ENCODE measurements at regions not wholly inside any gene's neighbourhood (a gene's known extent, or its start where the extent isn't known, plus 50 kb on each side); places are given as distances from the start of the nearest gene placed in this dataset.

DNA sequence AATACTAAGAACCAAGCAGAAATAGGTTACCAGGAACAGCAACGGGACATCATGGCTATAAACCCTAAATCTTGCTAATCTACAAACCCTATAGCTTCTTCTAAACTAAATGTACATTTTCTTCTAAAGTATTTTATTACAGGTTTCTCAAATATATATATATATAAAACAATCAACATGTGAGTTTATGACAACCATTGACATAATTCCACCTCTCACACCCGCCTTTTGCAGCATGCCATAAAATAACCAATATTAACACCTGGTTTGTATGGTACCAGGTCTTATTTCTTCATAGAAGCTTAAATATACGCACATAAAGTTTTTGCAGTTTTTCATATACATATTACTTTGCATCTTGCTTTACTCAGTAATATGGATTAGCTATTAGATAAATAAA is 955.3 kb upstream of the LCORL start:
- TF ChIP-seq, protein P1, sequence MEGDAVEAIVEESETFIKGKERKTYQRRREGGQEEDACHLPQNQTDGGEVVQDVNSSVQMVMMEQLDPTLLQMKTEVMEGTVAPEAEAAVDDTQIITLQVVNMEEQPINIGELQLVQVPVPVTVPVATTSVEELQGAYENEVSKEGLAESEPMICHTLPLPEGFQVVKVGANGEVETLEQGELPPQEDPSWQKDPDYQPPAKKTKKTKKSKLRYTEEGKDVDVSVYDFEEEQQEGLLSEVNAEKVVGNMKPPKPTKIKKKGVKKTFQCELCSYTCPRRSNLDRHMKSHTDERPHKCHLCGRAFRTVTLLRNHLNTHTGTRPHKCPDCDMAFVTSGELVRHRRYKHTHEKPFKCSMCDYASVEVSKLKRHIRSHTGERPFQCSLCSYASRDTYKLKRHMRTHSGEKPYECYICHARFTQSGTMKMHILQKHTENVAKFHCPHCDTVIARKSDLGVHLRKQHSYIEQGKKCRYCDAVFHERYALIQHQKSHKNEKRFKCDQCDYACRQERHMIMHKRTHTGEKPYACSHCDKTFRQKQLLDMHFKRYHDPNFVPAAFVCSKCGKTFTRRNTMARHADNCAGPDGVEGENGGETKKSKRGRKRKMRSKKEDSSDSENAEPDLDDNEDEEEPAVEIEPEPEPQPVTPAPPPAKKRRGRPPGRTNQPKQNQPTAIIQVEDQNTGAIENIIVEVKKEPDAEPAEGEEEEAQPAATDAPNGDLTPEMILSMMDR (IDR thresholded peaks at IDR 0.05): no peak
- no peak for TF ChIP-seq POLR2A (IDR thresholded peaks at IDR 0.05)
